22Rv1 (cell line): ENCODE measurements at regions not wholly inside any gene's neighbourhood (a gene's known extent, or its start where the extent isn't known, plus 50 kb on each side); places are given as distances from the start of the nearest gene placed in this dataset.

Source experiments
- ZFX ChIP-seq: fragments of 450-650 bp; IDR thresholded peaks from 2 replicates; pipeline ENCODE4 v1.6.1; 2017; ENCODE audit warnings: antibody characterized with exemption, borderline replicate concordance
- TF ChIP-seq, protein P1 (sequence below): fragments of 450-650 bp; IDR thresholded peaks from 2 replicates; pipeline ENCODE4 v1.5.1; 2017; ENCODE audit warnings: mild to moderate bottlenecking

DNA sequence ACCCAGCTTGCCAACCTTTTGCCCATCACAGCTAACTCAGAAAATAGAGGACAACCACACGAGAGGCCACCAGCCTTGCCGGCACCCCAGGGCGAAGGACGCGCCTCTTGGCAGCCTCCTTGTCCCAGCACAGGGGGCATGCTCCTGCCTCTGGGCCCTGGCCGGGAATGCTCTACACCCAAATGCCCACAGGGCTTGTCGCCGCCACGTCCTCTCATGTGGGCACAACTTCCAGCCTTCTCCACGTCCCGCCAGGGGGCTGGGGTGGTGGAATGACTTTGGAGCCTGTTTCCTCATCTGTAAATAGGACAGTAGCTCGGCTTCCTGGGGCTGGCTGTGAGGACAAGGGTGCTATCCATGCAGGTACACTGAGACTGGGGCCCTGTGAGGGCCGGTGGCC is 152.4 kb upstream of the MLN start:
- TF ChIP-seq, protein P1, sequence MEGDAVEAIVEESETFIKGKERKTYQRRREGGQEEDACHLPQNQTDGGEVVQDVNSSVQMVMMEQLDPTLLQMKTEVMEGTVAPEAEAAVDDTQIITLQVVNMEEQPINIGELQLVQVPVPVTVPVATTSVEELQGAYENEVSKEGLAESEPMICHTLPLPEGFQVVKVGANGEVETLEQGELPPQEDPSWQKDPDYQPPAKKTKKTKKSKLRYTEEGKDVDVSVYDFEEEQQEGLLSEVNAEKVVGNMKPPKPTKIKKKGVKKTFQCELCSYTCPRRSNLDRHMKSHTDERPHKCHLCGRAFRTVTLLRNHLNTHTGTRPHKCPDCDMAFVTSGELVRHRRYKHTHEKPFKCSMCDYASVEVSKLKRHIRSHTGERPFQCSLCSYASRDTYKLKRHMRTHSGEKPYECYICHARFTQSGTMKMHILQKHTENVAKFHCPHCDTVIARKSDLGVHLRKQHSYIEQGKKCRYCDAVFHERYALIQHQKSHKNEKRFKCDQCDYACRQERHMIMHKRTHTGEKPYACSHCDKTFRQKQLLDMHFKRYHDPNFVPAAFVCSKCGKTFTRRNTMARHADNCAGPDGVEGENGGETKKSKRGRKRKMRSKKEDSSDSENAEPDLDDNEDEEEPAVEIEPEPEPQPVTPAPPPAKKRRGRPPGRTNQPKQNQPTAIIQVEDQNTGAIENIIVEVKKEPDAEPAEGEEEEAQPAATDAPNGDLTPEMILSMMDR: no peak
- no peak for TF ChIP-seq ZFX
